Ovary (tissue), 7 donors: ENCODE measurements at regions not wholly inside any gene's neighbourhood (a gene's known extent, or its start where the extent isn't known, plus 50 kb on each side); places are given as distances from the start of the nearest gene placed in this dataset.

Experiments
- DNase-seq, 5 donors: peaks; one replicate each; pipeline ENCODE4 v3.0.0-alpha.2; 2019 to 2020
- H3K27ac ChIP-seq, 2 donors: fragments of 200-600 bp; one replicate each; pipeline versions ENCODE4 v1.5.1 to v1.8.0; 2019 to 2022
- H3K27me3 ChIP-seq: fragments of 200-600 bp; one replicate; pipeline ENCODE4 v1.8.0; 2022
- H3K36me3 ChIP-seq: fragments of 200-600 bp; sonication (generic); one replicate; pipeline ENCODE4 v1.5.1; 2019
- H3K4me1 ChIP-seq: one replicate; pipeline ENCODE4 v1.8.1; 2013; ENCODE audit warnings: mild to moderate bottlenecking, moderate library complexity; ENCODE audit not compliant: insufficient read depth
- H3K4me3 ChIP-seq: fragments of 200-600 bp; sonication (generic); one replicate; pipeline ENCODE4 v1.5.1; 2017
- H3K9me3 ChIP-seq, 2 donors: fragments of 200-600 bp in 1 of 2; sonication (generic) in 1 of 2; one replicate each; pipeline versions ENCODE4 v1.5.1 to v1.8.1; 2013 to 2019; ENCODE audit warnings: mild to moderate bottlenecking in 1 of 2, moderate library complexity in 1 of 2
- EP300 ChIP-seq: sonication (generic); formaldehyde crosslinking; IDR thresholded peaks from one replicate; pipeline ENCODE4 v1.6.1; 2017; ENCODE audit warnings: antibody characterized with exemption
- POLR2A ChIP-seq: fragments of 450-650 bp; IDR thresholded peaks from one replicate; pipeline ENCODE4 v1.6.1; 2017; ENCODE audit warnings: antibody characterized with exemption, mild to moderate bottlenecking, moderate library complexity
- WGBS, 3 donors: extraction: QIAGEN DNeasy Blood & Tissue Kit in 1 of 3; methylation state at CpG; one replicate each; pipeline versions ENCODE4 v1.1.5 to v1.1.7; 2013 to 2017; 5-methylcytosine and 5-hydroxymethylcytosine counted together
- intact Hi-C, 4 donors: fragments of 100-400 bp; cut with DNase I; formaldehyde crosslinking; loops; one replicate each; pipeline versions ENCODE4 v1.11.0 to v1.15.1; 2022 to 2023
- TF ChIP-seq, protein P1 (sequence below), 3 donors: fragments of 450-650 bp in 2 of 3; fragments of 200-600 bp in 1 of 3; IDR thresholded peaks; one replicate each; pipeline versions ENCODE4 v1.5.1 to v1.8.0; 2016 to 2022; ENCODE audit warnings: antibody characterized with exemption in 3 of 3, mild to moderate bottlenecking in 1 of 3
- donor health status: DM: no; HTN: no; CAD: no; lungs with moderate emphysema.
- donor health status: DM: no; HTN: no; CAD: no.
- donor health status: Bipolar disorder and iron deficiency.
- donor health status: DM: no; HTN: no; CAD: no.
- donor health status: DM: yes; HTN: yes; CAD: no.

DNA sequence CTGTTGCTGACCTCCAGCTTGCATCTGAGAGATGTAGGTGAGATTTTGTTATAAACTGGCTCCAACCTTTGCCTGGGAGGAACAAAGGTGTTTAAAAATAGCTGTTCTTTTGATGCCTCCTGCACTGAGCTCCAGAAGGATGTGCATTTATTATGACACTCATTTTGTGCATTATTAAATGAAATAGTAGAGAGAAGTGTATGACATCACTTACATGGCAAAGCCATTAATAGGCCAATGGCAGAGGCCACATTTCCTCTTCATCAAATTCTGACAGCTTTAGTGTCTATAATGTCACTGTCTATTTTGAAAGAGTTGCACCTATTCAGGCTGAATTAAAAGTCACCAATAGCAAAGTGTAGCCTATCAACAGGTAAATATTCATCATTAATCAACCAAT is 564.6 kb downstream of the FLRT2 start:
- no peak overlapping the region for H3K4me3 ChIP-seq
- no peaks in the 10 kb centered on the region for H3K27me3 ChIP-seq
- TF ChIP-seq, protein P1, sequence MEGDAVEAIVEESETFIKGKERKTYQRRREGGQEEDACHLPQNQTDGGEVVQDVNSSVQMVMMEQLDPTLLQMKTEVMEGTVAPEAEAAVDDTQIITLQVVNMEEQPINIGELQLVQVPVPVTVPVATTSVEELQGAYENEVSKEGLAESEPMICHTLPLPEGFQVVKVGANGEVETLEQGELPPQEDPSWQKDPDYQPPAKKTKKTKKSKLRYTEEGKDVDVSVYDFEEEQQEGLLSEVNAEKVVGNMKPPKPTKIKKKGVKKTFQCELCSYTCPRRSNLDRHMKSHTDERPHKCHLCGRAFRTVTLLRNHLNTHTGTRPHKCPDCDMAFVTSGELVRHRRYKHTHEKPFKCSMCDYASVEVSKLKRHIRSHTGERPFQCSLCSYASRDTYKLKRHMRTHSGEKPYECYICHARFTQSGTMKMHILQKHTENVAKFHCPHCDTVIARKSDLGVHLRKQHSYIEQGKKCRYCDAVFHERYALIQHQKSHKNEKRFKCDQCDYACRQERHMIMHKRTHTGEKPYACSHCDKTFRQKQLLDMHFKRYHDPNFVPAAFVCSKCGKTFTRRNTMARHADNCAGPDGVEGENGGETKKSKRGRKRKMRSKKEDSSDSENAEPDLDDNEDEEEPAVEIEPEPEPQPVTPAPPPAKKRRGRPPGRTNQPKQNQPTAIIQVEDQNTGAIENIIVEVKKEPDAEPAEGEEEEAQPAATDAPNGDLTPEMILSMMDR (IDR thresholded peaks at IDR 0.05): no peak
- TF ChIP-seq EP300: no peak
- no peak for TF ChIP-seq POLR2A
- intact Hi-C loops: no loop called here
- H3K27ac ChIP-seq: no peak overlapping the region
- no peak for DNase-seq
- H3K4me1 ChIP-seq: no peaks in the 10 kb centered on the region
- H3K36me3 ChIP-seq: no peaks in the 10 kb centered on the region
- H3K9me3 ChIP-seq: no peaks in the 10 kb centered on the region

GRCh38 chr14:86091811-86092210 is 561.9 kb downstream of the FLRT2 start:
- intact Hi-C loops: no loop called here
- TF ChIP-seq, protein P1 (IDR thresholded peaks at IDR 0.05): no peak
- TF ChIP-seq POLR2A (no peak), EP300 (no peak)

GRCh38 chr14:86088156-86088555 is 558.2 kb downstream of the FLRT2 start:
- H3K27ac ChIP-seq: no peak overlapping the region
- WGBS, 3 donors: 73 to 95% (median 81%) methylated on average over 1 of the region's 1 CpG
- intact Hi-C loops: no loop called here
- no peak for DNase-seq
- H3K4me3 ChIP-seq: no peak overlapping the region
- no peaks in the 10 kb centered on the region for H3K27me3 ChIP-seq
- H3K9me3 ChIP-seq: no peaks in the 10 kb centered on the region
- no peaks in the 10 kb centered on the region for H3K36me3 ChIP-seq
- no peaks in the 10 kb centered on the region for H3K4me1 ChIP-seq
- TF ChIP-seq, protein P1 (IDR thresholded peaks at IDR 0.05): no peak
- TF ChIP-seq EP300: no peak

More at GRCh38 chr14:86091811-86092210, 561.9 kb downstream of the FLRT2 start:
- Histone ChIP-seq H3K27me3 (no peaks in the 10 kb centered on the region), H3K9me3 (no peaks in the 10 kb centered on the region), H3K4me3 (no peak overlapping the region), H3K4me1 (no peaks in the 10 kb centered on the region), H3K27ac (no peak overlapping the region), H3K36me3 (no peaks in the 10 kb centered on the region)
- no peak for DNase-seq
- 90 to 92% (median 90%) methylated on average over 1 of the region's 1 CpG for whole genome bisulfite sequencing, 3 donors

DNA sequence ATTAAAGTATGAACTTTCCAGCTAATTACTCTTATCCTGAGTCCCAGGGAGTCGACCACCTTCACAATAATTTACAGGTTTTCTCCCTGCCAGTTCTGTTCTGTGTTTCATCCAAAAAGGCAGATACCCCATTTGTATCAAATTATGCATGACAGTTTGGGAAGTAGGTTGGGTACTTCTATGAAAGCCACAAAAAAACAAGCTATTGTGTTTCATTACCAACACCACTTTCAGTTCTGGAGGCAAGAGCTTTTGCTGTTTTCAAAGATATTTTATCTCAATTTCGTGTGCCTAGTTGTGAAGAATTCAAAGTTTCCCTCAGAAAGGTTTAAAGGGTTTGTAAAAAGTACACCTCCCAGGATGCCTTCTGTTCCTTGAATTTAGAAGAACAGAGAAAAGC is 557.4 kb downstream of the FLRT2 start:
- no peaks in the 10 kb centered on the region for H3K36me3 ChIP-seq
- no peaks in the 10 kb centered on the region for H3K4me1 ChIP-seq
- DNase-seq: no peak
- intact Hi-C loops: no loop called here
- no peak overlapping the region for H3K4me3 ChIP-seq
- no peak overlapping the region for H3K27ac ChIP-seq
- H3K9me3 ChIP-seq: no peaks in the 10 kb centered on the region
- no peaks in the 10 kb centered on the region for H3K27me3 ChIP-seq
- TF ChIP-seq POLR2A: no peak
- TF ChIP-seq EP300: no peak
- TF ChIP-seq, protein P1 (IDR thresholded peaks at IDR 0.05): no peak
- WGBS, 3 donors: 6 to 19% (median 9%) methylated on average over 2 of the region's 2 CpGs

- Histone ChIP-seq H3K27ac (no peak overlapping the region), H3K36me3 (no peaks in the 10 kb centered on the region), H3K4me1 (no peaks in the 10 kb centered on the region), H3K4me3 (no peak overlapping the region), H3K27me3 (no peaks in the 10 kb centered on the region), H3K9me3 (no peaks in the 10 kb centered on the region)
- intact Hi-C loops: no loop called here
- no peak for DNase-seq
- WGBS, 3 donors: 27 to 34% (median 33%) methylated on average over 1 of the region's 1 CpG
- TF ChIP-seq POLR2A (no peak), EP300 (no peak)
- TF ChIP-seq, protein P1 (IDR thresholded peaks at IDR 0.05): no peak
Measured at GRCh38 chr14:86086962-86087361, 557.0 kb downstream of the FLRT2 start.
